22Rv1 (cell line): ENCODE measurements at regions not wholly inside any gene's neighbourhood (a gene's known extent, or its start where the extent isn't known, plus 50 kb on each side); places are given as distances from the start of the nearest gene placed in this dataset.

Source experiments
- H3K27ac ChIP-seq: fragments of 450-650 bp; 2 replicates; pipeline ENCODE4 v1.5.1; 2017
- CTCF ChIP-seq: fragments of 450-650 bp; IDR thresholded peaks from 2 replicates; pipeline ENCODE4 v1.5.1; 2017; ENCODE audit warnings: mild to moderate bottlenecking
- ZFX ChIP-seq: fragments of 450-650 bp; IDR thresholded peaks from 2 replicates; pipeline ENCODE4 v1.6.1; 2017; ENCODE audit warnings: antibody characterized with exemption, borderline replicate concordance

GRCh38 chr14:27091973-27092372, 494.1 kb upstream of the NOVA1 start:
- TF ChIP-seq CTCF, result no peak
- TF ChIP-seq ZFX, result no peak
- H3K27ac ChIP-seq, result no peak overlapping the region

GRCh38 chr14:27096091-27096490, 498.3 kb upstream of the NOVA1 start:
- no peak overlapping the region for H3K27ac ChIP-seq
- TF ChIP-seq CTCF, result no peak
- no peak for TF ChIP-seq ZFX

- no peak overlapping the region for H3K27ac ChIP-seq
- TF ChIP-seq CTCF (no peak), ZFX (no peak)
Observed at GRCh38 chr14:27098451-27098850, 500.6 kb upstream of the NOVA1 start.

- no peak overlapping the region for H3K27ac ChIP-seq
- TF ChIP-seq CTCF (no peak), ZFX (no peak)
Observed at GRCh38 chr14:27114180-27114579, 516.3 kb upstream of the NOVA1 start.

- TF ChIP-seq CTCF, result no peak
- no peak for TF ChIP-seq ZFX
- H3K27ac ChIP-seq, result no peak overlapping the region
Observed at GRCh38 chr14:27123162-27123561, 525.3 kb upstream of the NOVA1 start.

GRCh38 chr14:27127838-27128237, 530.0 kb upstream of the NOVA1 start:
- no peak for TF ChIP-seq CTCF
- no peak for TF ChIP-seq ZFX
- H3K27ac ChIP-seq, result no peak overlapping the region

GRCh38 chr14:27134200-27134599, 536.4 kb upstream of the NOVA1 start:
- H3K27ac ChIP-seq, result no peak overlapping the region
- no peak for TF ChIP-seq CTCF
- no peak for TF ChIP-seq ZFX
